Uterus (tissue), 2 donors: ENCODE measurements at regions not wholly inside any gene's neighbourhood (a gene's known extent, or its start where the extent isn't known, plus 50 kb on each side); places are given as distances from the start of the nearest gene placed in this dataset.

Experiments used
- CTCF ChIP-seq, 4 experiments: fragments of 200-600 bp in 2 of 4; fragments of 450-650 bp in 2 of 4; sonication (generic) in 2 of 4; IDR thresholded peaks; one replicate each; pipeline ENCODE4 v1.5.1; 2016 to 2019; ENCODE audit warnings: antibody characterized with exemption in 4 of 4, mild to moderate bottlenecking in 2 of 4, moderate library complexity in 1 of 4
- POLR2A ChIP-seq, 2 donors: fragments of 450-650 bp; IDR thresholded peaks; one replicate each; pipeline ENCODE4 v1.6.1; 2016; ENCODE audit warnings: antibody characterized with exemption in 2 of 2, mild to moderate bottlenecking in 1 of 2, moderate library complexity in 1 of 2

GRCh38 chr6:4506223-4506622 lies 270.0 kb upstream of the CDYL start:
- TF ChIP-seq CTCF (IDR thresholded peaks at IDR 0.05), result no peak
- TF ChIP-seq POLR2A (IDR thresholded peaks at IDR 0.05), result no peak
